ENCODE measurements at regions not wholly inside any gene's neighbourhood (a gene's known extent, or its start where the extent isn't known, plus 50 kb on each side); places are given as distances from the start of the nearest gene placed in this dataset.

DNA sequence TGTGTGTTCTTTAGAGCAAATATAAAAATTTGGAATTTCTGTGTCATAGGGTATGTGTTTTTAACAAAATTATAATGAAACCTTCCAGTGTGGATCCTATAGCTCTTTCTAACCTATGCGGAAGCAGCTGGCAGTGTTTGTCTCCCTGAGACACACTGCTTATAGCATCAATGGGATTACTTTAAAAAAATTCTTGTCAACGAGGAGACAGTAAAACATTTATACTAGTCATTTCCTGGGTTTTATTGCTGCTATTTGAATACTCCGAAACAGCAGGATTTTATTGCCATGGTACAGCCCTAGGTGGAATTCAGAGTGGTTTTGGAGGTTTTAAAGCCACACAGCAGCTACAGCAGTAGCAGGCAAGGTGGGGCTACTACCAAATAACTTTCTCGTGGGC, 145.1 kb upstream of the IL1RAPL2 start:
- TF ChIP-seq, protein P1, sequence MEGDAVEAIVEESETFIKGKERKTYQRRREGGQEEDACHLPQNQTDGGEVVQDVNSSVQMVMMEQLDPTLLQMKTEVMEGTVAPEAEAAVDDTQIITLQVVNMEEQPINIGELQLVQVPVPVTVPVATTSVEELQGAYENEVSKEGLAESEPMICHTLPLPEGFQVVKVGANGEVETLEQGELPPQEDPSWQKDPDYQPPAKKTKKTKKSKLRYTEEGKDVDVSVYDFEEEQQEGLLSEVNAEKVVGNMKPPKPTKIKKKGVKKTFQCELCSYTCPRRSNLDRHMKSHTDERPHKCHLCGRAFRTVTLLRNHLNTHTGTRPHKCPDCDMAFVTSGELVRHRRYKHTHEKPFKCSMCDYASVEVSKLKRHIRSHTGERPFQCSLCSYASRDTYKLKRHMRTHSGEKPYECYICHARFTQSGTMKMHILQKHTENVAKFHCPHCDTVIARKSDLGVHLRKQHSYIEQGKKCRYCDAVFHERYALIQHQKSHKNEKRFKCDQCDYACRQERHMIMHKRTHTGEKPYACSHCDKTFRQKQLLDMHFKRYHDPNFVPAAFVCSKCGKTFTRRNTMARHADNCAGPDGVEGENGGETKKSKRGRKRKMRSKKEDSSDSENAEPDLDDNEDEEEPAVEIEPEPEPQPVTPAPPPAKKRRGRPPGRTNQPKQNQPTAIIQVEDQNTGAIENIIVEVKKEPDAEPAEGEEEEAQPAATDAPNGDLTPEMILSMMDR (IDR thresholded peaks at IDR 0.05) = no peak
- H3K4me1 Mint-ChIP-seq = peaks cover 1% of the 10 kb centered on the region
- H3K9me3 Mint-ChIP-seq = peaks cover 30% of the 10 kb centered on the region
- DNase-seq = no peak
- no peaks in the 10 kb centered on the region for H3K27me3 Mint-ChIP-seq (ENCODE audit: low read depth, poor library complexity)
- no peaks in the 10 kb centered on the region for H3K36me3 Mint-ChIP-seq (ENCODE audit: low read depth)
- H3K4me3 Mint-ChIP-seq = no peak overlapping the region
- H3K27ac Mint-ChIP-seq = no peak overlapping the region

GRCh38 chrX:104419926-104420325, 146.1 kb upstream of the IL1RAPL2 start:
- Mint-ChIP-seq H3K4me1 (no peaks in the 10 kb centered on the region), H3K27ac (no peak overlapping the region), H3K4me3 (no peak overlapping the region), H3K36me3 (ENCODE audit: low read depth) (no peaks in the 10 kb centered on the region), H3K9me3 (peaks cover 37% of the 10 kb centered on the region), H3K27me3 (ENCODE audit: low read depth, poor library complexity) (no peaks in the 10 kb centered on the region)
- TF ChIP-seq, protein P1 (IDR thresholded peaks at IDR 0.05) = no peak
- DNase-seq = no peak

GRCh38 chrX:104419211-104419610, 146.8 kb upstream of the IL1RAPL2 start:
- Mint-ChIP-seq H3K9me3 (peaks cover 45% of the 10 kb centered on the region), H3K4me3 (no peak overlapping the region), H3K4me1 (no peaks in the 10 kb centered on the region), H3K27ac (no peak overlapping the region), H3K36me3 (ENCODE audit: low read depth) (no peaks in the 10 kb centered on the region), H3K27me3 (ENCODE audit: low read depth, poor library complexity) (no peaks in the 10 kb centered on the region)
- TF ChIP-seq, protein P1 (IDR thresholded peaks at IDR 0.05) = no peak
- DNase-seq = no peak

DNA sequence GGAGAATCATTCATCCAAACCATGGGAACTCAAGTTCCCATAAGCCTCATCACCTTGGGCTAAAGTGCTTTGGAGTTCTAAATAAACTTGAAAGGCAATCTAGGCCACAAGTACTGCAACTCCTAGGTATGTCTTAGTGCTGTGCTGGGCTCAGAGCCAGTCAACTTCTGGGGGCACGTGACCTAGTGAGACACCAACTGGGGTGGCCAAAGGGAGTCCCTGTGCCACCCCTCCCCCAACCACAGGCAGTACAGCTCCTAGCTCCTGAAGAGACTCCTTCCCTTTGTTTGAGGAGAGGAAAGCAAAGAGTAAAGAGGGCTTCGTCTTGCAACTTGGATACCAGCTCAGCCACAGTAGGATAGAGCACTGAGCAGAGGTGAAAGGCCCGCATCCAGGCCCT, 154.2 kb upstream of the IL1RAPL2 start:
- no peak overlapping the region for H3K27ac Mint-ChIP-seq
- TF ChIP-seq, protein P1 (IDR thresholded peaks at IDR 0.05) = no peak
- DNase-seq = no peak
- H3K36me3 Mint-ChIP-seq (ENCODE audit: low read depth) = peaks cover 5% of the 10 kb centered on the region
- peaks cover 54% of the 10 kb centered on the region for H3K9me3 Mint-ChIP-seq
- H3K4me3 Mint-ChIP-seq = no peak overlapping the region
- no peaks in the 10 kb centered on the region for H3K4me1 Mint-ChIP-seq
- H3K27me3 Mint-ChIP-seq (ENCODE audit: low read depth, poor library complexity) = no peaks in the 10 kb centered on the region

DNA sequence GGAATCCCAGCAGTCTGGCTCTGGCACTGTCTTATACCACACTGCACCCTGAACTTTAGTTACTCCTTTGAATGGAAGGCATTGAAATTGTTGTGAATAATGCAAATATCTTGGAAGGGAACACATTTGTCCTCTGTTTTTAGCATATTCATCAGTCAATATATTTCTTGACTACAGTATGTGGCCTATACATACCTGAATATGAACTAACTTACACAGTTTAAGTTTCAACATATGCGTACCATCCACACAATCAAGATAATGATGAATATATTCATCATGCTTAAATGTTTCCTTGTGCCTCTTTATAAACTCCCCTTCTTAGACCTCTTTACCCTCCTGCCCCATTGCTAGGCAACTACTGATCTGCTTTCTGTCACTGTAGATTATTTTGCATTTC, 145.7 kb upstream of the ESX1 start:
- H3K9me3 Mint-ChIP-seq = peaks cover 36% of the 10 kb centered on the region
- TF ChIP-seq, protein P1 (IDR thresholded peaks at IDR 0.05) = no peak
- no peak overlapping the region for H3K4me3 Mint-ChIP-seq
- H3K27me3 Mint-ChIP-seq (ENCODE audit: low read depth, poor library complexity) = no peaks in the 10 kb centered on the region
- DNase-seq = no peak
- H3K4me1 Mint-ChIP-seq = no peaks in the 10 kb centered on the region
- no peak overlapping the region for H3K27ac Mint-ChIP-seq
- no peaks in the 10 kb centered on the region for H3K36me3 Mint-ChIP-seq (ENCODE audit: low read depth)

- peaks cover 20% of the 10 kb centered on the region for H3K9me3 Mint-ChIP-seq
- no peaks in the 10 kb centered on the region for H3K4me1 Mint-ChIP-seq
- no peak for DNase-seq
- no peaks in the 10 kb centered on the region for H3K36me3 Mint-ChIP-seq (ENCODE audit: low read depth)
- TF ChIP-seq, protein P1 (IDR thresholded peaks at IDR 0.05) = no peak
- H3K27me3 Mint-ChIP-seq (ENCODE audit: low read depth, poor library complexity) = no peaks in the 10 kb centered on the region
- H3K4me3 Mint-ChIP-seq = no peak overlapping the region
- no peak overlapping the region for H3K27ac Mint-ChIP-seq
These were observed 137.6 kb upstream of the ESX1 start for GRCh38 chrX:104392350-104392749.
